PC-9 (cell line): ENCODE measurements at regions not wholly inside any gene's neighbourhood (a gene's known extent, or its start where the extent isn't known, plus 50 kb on each side); places are given as distances from the start of the nearest gene placed in this dataset.

ENCODE experiments used
- BruUV-seq: library from RNA; stranded (reverse); fragments of 400-500 nt; replicated peaks from 2 replicates; lab custom pipeline; 2021; lab: Mats Ljungman, UMichigan
- CTCF ChIA-PET: fragments of 300-600 bp; sonication (Branson Sonifier 250); formaldehyde crosslinking; loops from one replicate; lab custom pipeline; 2022; ENCODE audit warnings: antibody characterized with exemption; lab: Charles Lee
- POLR2A ChIA-PET: fragments of 300-600 bp; sonication (Branson Sonifier 250); formaldehyde crosslinking; loops from one replicate; lab custom pipeline; 2022; ENCODE audit warnings: antibody characterized with exemption; ENCODE audit not compliant: unreplicated experiment; lab: Charles Lee
- DNase-seq, 2 experiments: peaks; one replicate each; pipeline versions ENCODE4 v3.0.0 to v3.0.0-alpha.2; 2015 to 2022; ENCODE audit warnings: mixed read lengths in 1 of 2
- H2AFZ ChIP-seq: fragments of 200-600 bp; sonication (generic); 2 replicates; pipeline ENCODE4 v1.8.1; 2017; ENCODE audit warnings: antibody characterized with exemption
- H3F3A ChIP-seq: fragments of 200-600 bp; sonication (generic); 2 replicates; pipeline ENCODE4 v1.8.1; 2017; ENCODE audit warnings: antibody characterized with exemption, mild to moderate bottlenecking, low read depth; ENCODE audit not compliant: insufficient read depth
- H3K27ac ChIP-seq: fragments of 200-600 bp; sonication (generic); 2 replicates; pipeline ENCODE4 v1.6.1; 2016; ENCODE audit warnings: mixed run types
- H3K27me3 ChIP-seq: fragments of 200-600 bp; sonication (generic); 2 replicates; pipeline ENCODE4 v1.6.1; 2016; ENCODE audit warnings: low read depth, mixed run types; ENCODE audit not compliant: insufficient read depth
- H3K36me3 ChIP-seq: fragments of 200-600 bp; sonication (generic); 2 replicates; pipeline ENCODE4 v1.6.1; 2016; ENCODE audit warnings: low read depth, mixed run types
- H3K4me1 ChIP-seq: fragments of 200-600 bp; sonication (generic); replicated peaks from 2 replicates; pipeline ENCODE4 v1.6.1; 2016; ENCODE audit warnings: mixed run types; ENCODE audit not compliant: insufficient read depth
- H3K4me2 ChIP-seq: fragments of 200-600 bp; sonication (generic); 2 replicates; pipeline ENCODE4 v1.6.1; 2017; ENCODE audit warnings: mixed run types
- H3K4me3 ChIP-seq: fragments of 200-600 bp; sonication (generic); 2 replicates; pipeline ENCODE4 v1.6.1; 2016; ENCODE audit warnings: mixed run types
- H3K79me2 ChIP-seq: fragments of 200-600 bp; sonication (generic); 2 replicates; pipeline ENCODE4 v1.6.1; 2017; ENCODE audit warnings: low read depth, mixed run types
- H3K9me2 ChIP-seq: fragments of 200-600 bp; sonication (generic); 2 replicates; pipeline ENCODE4 v1.8.1; 2017; ENCODE audit warnings: mild to moderate bottlenecking; ENCODE audit not compliant: insufficient read depth
- H3K9me3 ChIP-seq: fragments of 200-600 bp; sonication (generic); 2 replicates; pipeline ENCODE4 v1.8.1; 2016; ENCODE audit warnings: low read depth; ENCODE audit not compliant: insufficient read depth
- H4K20me1 ChIP-seq: fragments of 200-600 bp; sonication (generic); 2 replicates; pipeline ENCODE4 v1.8.1; 2017; ENCODE audit not compliant: insufficient read depth
- EZH2 ChIP-seq: fragments of 200-600 bp; sonication (generic); IDR thresholded peaks from 2 replicates; pipeline ENCODE4 v1.8.0; 2017; ENCODE audit warnings: antibody characterized with exemption, low read depth
- intact Hi-C: fragments of 100-400 bp; cut with micrococcal nuclease; formaldehyde crosslinking; loops from one replicate; pipeline ENCODE4 v1.10.0; 2022; ENCODE audit not compliant: unreplicated experiment
- TF ChIP-seq, protein P1 (sequence below): fragments of 200-600 bp; sonication (generic); conservative IDR thresholded peaks from 2 replicates; pipeline ENCODE4 v1.6.1; 2017; ENCODE audit warnings: mixed run types, antibody characterized with exemption, mild to moderate bottlenecking, moderate library complexity

DNA sequence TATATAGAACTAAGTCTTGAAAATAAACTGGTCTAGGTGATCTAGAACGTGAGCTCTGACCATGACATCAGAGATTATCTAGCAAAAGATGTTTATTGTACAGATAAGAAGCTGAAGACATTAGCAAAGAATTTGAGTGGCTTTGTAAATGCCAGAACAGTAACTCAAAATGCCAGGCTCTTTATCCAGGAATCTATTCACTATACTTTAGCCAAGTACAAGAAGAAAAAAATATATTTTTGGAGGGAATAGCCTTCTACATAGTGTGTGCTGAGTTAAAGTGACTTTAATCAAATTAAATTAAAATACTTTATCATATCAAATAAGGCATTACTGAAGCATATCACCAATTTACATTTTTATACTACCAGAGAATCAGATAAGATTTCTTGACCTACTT is 132.6 kb upstream of the ITGA1 start:
- H3K36me3 ChIP-seq = no peaks in the 10 kb centered on the region
- H3K27me3 ChIP-seq = no peaks in the 10 kb centered on the region
- H2AFZ ChIP-seq = no peak overlapping the region
- H3K9me2 ChIP-seq = no peaks in the 10 kb centered on the region
- no peaks in the 10 kb centered on the region for H3K4me1 ChIP-seq
- no TSS peak for BruUV-seq
- H4K20me1 ChIP-seq = no peaks in the 10 kb centered on the region
- H3F3A ChIP-seq = no peaks in the 10 kb centered on the region
- TF ChIP-seq EZH2 = no peak
- intact Hi-C loops = no loop called here
- DNase-seq = no peak
- ChIA-PET CTCF (interaction anchor here (0.6 kb wide), 1 partner anchor 1240 kb away, joined by 3 read pairs; no protein-coding TSS in a partner anchor), POLR2A (no interaction called here)
- H3K79me2 ChIP-seq = no peaks in the 10 kb centered on the region
- H3K9me3 ChIP-seq = no peaks in the 10 kb centered on the region
- no peak overlapping the region for H3K27ac ChIP-seq
- no peak overlapping the region for H3K4me2 ChIP-seq
- no peak overlapping the region for H3K4me3 ChIP-seq

DNA sequence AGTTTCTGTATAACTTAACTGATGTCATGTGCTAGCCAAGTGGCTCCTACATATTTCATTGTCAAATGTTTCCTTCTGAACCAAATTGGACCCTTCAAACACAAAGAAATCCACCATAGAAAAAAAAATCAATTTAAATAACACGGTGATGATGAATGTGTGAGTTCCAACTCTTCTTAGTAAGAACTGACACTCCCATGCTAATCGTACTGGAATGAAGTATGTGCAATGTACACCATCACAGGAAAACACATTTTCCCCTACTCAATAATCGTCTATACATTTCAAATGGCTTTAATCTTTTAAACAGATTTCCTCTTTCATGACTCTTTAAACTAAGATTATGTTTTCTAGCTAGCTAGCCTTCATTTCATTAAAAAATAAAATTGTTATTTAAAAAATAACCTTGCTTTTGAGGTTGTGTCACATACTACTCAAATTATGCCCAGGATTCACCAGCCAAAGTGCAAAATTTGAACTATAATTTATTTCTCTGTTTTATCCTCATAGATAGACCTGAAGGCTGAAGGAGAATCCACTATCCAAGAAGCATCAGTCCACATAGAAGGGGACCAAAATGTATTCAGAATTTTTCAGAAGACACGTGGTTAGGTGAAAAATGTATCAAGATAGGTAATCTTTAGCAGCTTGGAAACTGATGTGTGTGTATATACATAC is 131.0 kb upstream of the ITGA1 start:
- Histone ChIP-seq H3K27ac (no peak overlapping the region), H3K36me3 (no peaks in the 10 kb centered on the region), H3K4me3 (no peak overlapping the region), H3K27me3 (no peaks in the 10 kb centered on the region), H3K4me1 (no peaks in the 10 kb centered on the region), H3K9me3 (no peaks in the 10 kb centered on the region), H3K9me2 (no peaks in the 10 kb centered on the region), H2AFZ (no peak overlapping the region), H3K79me2 (no peaks in the 10 kb centered on the region), H3K4me2 (no peak overlapping the region), H4K20me1 (no peaks in the 10 kb centered on the region), H3F3A (no peaks in the 10 kb centered on the region)
- ChIA-PET POLR2A (no interaction called here), CTCF (no interaction called here)
- DNase-seq = no peak
- no TSS peak for BruUV-seq
- TF ChIP-seq, protein P1, sequence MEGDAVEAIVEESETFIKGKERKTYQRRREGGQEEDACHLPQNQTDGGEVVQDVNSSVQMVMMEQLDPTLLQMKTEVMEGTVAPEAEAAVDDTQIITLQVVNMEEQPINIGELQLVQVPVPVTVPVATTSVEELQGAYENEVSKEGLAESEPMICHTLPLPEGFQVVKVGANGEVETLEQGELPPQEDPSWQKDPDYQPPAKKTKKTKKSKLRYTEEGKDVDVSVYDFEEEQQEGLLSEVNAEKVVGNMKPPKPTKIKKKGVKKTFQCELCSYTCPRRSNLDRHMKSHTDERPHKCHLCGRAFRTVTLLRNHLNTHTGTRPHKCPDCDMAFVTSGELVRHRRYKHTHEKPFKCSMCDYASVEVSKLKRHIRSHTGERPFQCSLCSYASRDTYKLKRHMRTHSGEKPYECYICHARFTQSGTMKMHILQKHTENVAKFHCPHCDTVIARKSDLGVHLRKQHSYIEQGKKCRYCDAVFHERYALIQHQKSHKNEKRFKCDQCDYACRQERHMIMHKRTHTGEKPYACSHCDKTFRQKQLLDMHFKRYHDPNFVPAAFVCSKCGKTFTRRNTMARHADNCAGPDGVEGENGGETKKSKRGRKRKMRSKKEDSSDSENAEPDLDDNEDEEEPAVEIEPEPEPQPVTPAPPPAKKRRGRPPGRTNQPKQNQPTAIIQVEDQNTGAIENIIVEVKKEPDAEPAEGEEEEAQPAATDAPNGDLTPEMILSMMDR = no peak
- TF ChIP-seq EZH2 = no peak
- intact Hi-C loops = loop anchor here (1.0 kb wide), 1 partner anchor 1693 kb away; no protein-coding TSS in a partner anchor

DNA sequence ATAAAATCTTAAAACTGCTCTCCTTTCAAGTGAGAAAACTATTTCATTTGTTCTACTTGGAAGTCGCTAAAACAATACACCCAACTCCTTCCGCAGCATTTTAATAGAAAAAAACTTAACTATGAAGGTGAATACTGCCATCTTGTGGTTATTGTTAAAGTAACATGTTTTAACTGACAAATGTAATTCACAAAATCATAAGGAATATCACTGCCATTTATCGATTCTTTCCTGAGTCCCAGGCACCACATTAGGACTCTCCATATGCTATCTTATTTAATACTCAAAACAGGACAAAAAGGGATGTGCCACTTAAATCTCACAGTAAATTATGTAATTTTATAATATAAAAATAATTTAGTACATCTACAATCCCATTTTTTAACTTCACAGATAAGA is 130.5 kb upstream of the ITGA1 start:
- Histone ChIP-seq H3K4me3 (no peak overlapping the region), H3F3A (no peaks in the 10 kb centered on the region), H3K27ac (no peak overlapping the region), H3K4me1 (no peaks in the 10 kb centered on the region), H3K79me2 (no peaks in the 10 kb centered on the region), H2AFZ (no peak overlapping the region), H3K27me3 (no peaks in the 10 kb centered on the region), H3K36me3 (no peaks in the 10 kb centered on the region), H3K9me2 (no peaks in the 10 kb centered on the region), H4K20me1 (no peaks in the 10 kb centered on the region), H3K9me3 (no peaks in the 10 kb centered on the region), H3K4me2 (no peak overlapping the region)
- no TSS peak for BruUV-seq
- TF ChIP-seq, protein P1 = peak; percentile 74
- TF ChIP-seq EZH2 = no peak
- POLR2A ChIA-PET = no interaction called here
- intact Hi-C loops = loop anchor here (1.0 kb wide), 1 partner anchor 1694 kb away; no protein-coding TSS in a partner anchor
- peak in 1 of 2 experiments; percentile 43 for DNase-seq
- CTCF ChIA-PET = no interaction called here
